EH (cell line): ENCODE measurements at regions not wholly inside any gene's neighbourhood (a gene's known extent, or its start where the extent isn't known, plus 50 kb on each side); places are given as distances from the start of the nearest gene placed in this dataset.
"Not testable (repeated sequence)": the region's sequence is repeated elsewhere in the genome, so short reads cannot be mapped to it uniquely, and the experiment has no call there.

Source experiments
- DNase-seq: peaks from one replicate; pipeline ENCODE4 v3.0.0-alpha.2; 2015; ENCODE audit warnings: low read depth

- no peak for DNase-seq
These were observed 61.2 kb upstream of the MRPS9 start for GRCh38 chr2:104976603-104977120.

GRCh38 chr2:104977958-104978357 is 59.9 kb upstream of the MRPS9 start:
- no peak for DNase-seq

GRCh38 chr2:104979786-104980185 is 58.1 kb upstream of the MRPS9 start:
- DNase-seq, result not testable (repeated sequence)

GRCh38 chr2:104982111-104982510 is 55.8 kb upstream of the MRPS9 start:
- DNase-seq, result no peak
